ENCODE measurements at regions not wholly inside any gene's neighbourhood (a gene's known extent, or its start where the extent isn't known, plus 50 kb on each side); places are given as distances from the start of the nearest gene placed in this dataset.

GRCh38 chr5:143585970-143586369, 182.5 kb upstream of the NR3C1 start:
- no peak for DNase-seq (ENCODE audit: low spot score)

- DNase-seq (ENCODE audit: low spot score): no peak
These were observed 179.9 kb upstream of the NR3C1 start for GRCh38 chr5:143583409-143583808.

- no peak for DNase-seq (ENCODE audit: low spot score)
These were observed 179.4 kb upstream of the NR3C1 start for GRCh38 chr5:143582869-143583268.

DNA sequence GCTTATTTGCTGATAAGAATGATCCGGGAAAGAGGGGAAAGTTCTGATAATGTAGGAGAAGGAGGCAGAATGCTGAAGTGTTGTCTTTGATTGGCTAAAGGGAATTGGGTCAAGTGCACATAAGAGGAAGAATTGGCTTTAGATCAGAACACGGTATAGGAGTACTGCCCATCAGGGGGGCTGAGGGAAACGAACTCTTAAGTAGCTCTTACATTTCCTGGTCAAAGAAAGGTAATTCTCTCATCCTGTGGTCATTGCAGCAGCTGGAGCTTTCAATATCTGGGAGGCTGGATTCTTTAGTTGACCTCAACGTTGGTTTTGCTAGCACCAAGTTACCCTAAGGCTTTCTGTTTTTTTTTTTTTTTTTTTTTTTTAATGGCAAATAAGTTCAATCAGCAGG, 178.7 kb upstream of the NR3C1 start:
- no peak for DNase-seq (ENCODE audit: low spot score)

- no peak for DNase-seq (ENCODE audit: low spot score)
These were observed 178.2 kb upstream of the NR3C1 start for GRCh38 chr5:143581649-143582048.

DNA sequence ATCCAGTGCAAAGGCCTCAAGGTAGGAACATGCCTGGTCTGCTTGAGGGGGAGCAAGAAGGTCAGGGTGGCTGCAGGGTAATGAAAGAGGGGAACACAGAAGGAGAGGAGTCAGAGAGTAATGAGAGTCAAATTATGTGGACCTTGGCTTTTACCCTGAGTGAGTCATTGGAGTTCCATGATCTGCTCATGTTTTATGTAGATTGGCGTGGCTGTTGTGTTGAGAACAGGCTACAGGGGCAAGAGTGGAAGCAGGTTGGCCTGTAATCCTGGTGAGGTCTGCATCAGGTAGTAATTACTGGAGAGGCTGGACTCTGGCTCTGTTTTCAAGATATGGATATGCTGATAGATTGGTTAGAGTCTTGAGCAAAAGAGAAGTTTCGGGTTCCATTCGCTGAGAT, 177.7 kb upstream of the NR3C1 start:
- DNase-seq (ENCODE audit: low spot score): no peak

DNA sequence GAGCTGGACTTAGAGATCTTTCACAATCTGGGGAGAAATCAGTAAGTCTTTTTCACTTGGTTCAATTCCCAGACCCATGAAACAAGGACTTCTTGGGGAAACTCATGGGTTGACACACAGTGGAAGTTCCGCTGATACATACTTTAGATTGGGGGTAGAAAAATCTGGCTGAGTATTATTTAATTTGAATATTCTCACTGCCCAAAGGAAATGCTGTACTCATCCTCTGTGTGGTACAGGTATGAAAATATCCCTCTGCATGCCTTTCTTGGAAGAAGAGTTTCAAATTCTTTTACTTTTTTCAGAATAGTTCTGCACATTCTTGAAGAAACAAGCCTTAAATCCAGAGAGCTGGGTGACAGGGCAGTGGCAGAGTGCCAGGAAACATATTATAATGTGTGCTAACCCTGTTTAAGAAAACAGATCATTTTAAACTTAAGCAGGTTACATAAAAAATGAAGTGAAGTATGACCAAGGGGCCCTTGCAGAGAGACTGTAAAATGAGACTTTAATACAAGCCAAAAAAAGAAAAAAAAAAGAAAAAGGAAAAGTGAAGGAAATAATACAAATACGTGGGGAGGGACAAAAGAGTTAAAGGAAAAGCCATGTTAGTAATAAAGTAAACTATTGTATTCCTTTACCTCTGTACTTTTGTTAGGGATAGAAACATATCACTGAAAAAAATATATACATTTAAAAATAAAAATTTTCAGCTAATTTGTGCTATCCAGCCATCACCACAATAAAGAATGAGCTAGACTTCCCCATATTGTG, 173.4 kb upstream of the NR3C1 start:
- DNase-seq (ENCODE audit: low spot score): no peak

GRCh38 chr5:143575286-143575685, 171.8 kb upstream of the NR3C1 start:
- DNase-seq (ENCODE audit: low spot score): no peak

- DNase-seq (ENCODE audit: low spot score): no peak
These were observed 170.8 kb upstream of the NR3C1 start for GRCh38 chr5:143574236-143574635.

DNA sequence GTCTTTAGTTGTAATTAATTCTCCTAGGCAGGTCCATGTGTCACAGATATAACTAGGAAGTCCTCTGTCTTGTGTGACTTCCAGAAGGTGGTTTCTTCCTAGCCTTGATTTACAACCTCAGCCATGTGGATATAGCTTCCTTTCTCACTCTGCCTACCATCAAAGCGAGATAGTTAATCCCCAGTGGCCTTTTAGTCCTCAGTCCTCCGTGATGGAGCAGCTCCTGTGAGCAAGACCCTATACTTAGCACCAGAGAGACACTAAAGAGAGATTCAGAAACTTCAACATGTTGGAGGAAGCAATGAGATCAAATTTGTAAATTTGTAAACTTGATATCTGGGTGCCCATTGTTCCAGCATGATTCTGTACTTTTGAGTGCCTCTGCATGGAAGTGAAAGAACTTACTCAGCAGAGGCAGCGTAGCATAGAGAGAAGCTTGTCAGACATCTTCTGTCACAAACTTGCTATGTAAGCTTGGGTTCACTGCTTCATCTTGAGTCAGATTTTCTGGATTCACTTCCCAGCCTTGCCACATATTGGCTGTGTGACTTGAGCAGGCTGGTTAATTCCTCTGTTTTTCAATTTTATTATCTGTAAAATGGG, 170.2 kb upstream of the NR3C1 start:
- no peak for DNase-seq (ENCODE audit: low spot score)

GRCh38 chr5:143572671-143573070, 169.2 kb upstream of the NR3C1 start:
- no peak for DNase-seq (ENCODE audit: low spot score)

DNA sequence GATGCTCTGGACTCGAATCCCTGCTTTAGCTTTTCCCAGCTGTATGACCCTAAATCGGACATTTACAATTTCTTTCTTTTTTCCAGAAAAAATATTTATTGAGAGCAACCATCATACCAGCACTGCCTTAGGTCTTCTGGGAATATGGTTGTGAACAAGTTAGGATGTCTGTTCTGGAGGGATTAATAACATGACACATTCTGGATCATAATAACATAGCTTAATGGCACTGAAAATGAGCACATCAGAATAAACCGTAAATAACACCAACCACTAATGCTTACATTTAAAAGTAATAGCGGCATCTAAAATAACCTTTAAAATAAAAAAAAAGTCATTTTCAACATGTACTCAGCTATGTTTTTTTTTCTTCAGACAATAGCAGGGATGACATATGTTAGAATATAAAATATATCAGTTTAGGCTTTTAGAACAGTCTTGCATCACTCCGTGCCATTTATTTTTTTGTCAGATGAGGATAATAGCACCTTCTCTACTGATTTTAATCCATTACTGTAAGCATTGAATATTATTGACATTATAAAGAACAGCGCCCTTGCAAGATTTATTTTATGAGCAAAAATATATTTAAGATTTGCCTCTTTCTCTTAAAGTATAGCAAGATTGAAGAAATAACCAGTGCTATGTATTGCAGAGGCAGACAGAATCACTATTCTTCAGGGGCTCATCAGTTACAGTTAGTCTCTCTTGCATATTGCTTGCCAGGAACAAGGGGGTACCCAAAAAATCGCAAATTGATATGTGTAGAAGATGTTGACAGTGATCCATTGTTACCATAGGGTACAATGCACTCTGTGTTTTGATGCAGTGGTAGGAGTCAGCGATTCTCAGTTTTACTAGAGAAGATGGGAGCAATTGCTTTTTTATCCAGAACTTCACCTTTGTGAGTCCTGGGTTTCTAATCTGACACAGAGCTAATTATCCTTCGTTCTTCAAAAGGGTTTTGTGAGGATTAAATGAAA, 168.4 kb upstream of the NR3C1 start:
- DNase-seq (ENCODE audit: low spot score): no peak

DNA sequence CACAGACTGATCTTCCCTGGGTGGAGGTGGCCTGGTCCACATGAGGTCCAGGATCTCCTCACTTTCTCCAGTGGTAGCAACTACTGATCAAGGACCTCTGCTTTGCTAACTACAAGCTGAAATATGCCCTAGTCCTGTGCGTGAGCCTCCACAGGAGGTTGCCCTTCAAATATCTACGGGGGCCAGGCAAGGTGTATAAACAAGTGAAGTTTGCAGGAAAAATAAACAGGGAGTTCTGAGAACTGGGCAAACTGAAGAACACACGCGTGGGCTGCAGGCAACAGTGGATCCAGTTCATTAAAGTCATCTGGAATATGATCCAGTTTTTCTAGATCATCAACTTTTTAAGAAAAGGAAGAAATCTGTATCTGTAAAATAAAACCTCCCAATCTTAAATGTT, 167.5 kb upstream of the NR3C1 start:
- no peak for DNase-seq (ENCODE audit: low spot score)

GRCh38 chr5:143569722-143570567, 166.5 kb upstream of the NR3C1 start:
- no peak for DNase-seq (ENCODE audit: low spot score)

- no peak for DNase-seq (ENCODE audit: low spot score)
These were observed 165.8 kb upstream of the NR3C1 start for GRCh38 chr5:143569213-143569701.

- DNase-seq (ENCODE audit: low spot score): no peak
These were observed 164.4 kb upstream of the NR3C1 start for GRCh38 chr5:143567583-143568504.

DNA sequence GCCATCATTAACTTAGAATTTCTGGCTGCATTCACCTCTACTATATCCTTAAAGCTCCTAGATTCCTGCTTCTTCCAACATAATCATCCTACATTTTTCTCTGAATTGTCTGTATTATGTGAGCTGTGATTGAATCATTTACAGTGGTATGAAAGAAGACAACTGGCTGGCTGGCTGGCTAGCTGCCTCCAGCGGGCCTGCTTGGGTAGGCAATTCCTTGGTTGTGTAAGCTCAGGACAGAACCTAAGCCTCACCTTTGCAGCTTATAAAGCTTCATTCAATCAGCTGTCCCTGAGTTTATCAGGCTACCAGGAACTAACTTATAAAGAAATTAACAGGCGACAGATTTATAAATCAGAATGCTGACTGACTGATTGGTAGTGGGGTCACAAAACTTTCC, 162.7 kb upstream of the NR3C1 start:
- DNase-seq (ENCODE audit: low spot score): no peak

DNA sequence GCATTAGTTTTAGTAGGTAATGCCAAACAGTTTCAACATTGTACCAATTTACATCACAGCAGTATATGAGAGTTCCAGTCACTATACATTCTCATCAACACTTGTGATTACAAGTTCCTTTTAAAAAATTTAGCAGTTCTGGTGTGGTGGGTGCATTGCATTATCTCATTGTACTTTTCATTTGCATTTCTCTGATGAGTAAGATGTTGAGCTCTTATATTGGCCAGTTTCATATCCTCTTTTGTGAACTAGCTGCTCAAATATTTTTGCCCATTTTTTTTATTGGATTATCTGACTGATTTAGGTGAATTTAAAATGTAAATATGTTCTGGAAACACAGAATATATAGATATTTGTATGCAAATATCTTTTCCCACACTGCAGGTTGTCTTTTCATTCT, 160.9 kb upstream of the NR3C1 start:
- DNase-seq (ENCODE audit: low spot score): no peak

GRCh38 chr5:143562935-143563334, 159.4 kb upstream of the NR3C1 start:
- no peak for DNase-seq (ENCODE audit: low spot score)

DNA sequence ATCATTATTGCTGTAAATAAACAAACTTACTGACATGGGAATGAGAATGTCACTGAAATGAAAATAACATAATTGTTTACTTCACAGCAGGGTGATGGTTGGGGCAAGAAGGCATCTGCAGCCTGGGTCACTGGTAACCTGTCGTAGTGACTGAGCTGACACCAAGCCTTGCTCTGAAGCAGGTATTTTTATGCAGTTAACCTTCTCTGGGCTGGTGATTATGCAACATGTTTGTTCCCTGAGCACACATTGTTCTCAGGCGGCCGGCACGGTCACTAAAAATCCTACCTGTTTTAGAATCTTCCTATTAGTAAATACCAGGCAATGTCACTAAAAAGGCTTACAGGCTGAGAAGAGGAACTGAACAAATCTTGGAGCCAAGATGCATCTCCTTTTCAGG, 157.7 kb upstream of the NR3C1 start:
- no peak for DNase-seq (ENCODE audit: low spot score)

- no peak for DNase-seq (ENCODE audit: low spot score)
These were observed 156.9 kb upstream of the NR3C1 start for GRCh38 chr5:143560378-143560777.

Measured in CD4-positive, alpha-beta T cell treated with Interleukin-2 at 100 ng/mL for 4 hours (primary cell).